ENCODE measurements at regions not wholly inside any gene's neighbourhood (a gene's known extent, or its start where the extent isn't known, plus 50 kb on each side); places are given as distances from the start of the nearest gene placed in this dataset.
"Not testable (repeated sequence)": the region's sequence is repeated elsewhere in the genome, so short reads cannot be mapped to it uniquely, and the experiment has no call there.

- DNase-seq: no peak
Observed at GRCh38 chr6:67736161-67736560, 898.9 kb upstream of the ADGRB3 start.

DNA sequence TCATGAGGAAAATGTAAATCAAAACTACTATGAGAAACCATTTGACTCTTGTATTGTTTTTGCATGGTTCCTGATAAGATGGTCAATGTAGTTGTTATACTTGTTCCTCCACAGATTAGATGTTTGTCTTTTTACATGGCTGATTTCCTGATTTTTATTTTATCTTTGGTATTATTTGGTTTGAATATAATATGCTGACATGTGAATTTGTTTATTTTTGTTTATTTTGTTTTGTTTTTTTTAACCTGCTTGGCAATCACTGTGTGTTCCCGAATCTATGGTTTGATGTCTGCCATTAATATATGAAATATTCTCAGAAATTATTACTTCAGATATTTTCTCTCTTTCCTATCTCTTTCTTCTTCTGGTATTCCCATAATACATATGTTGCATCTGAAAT is 899.5 kb upstream of the ADGRB3 start:
- no peak for DNase-seq

DNA sequence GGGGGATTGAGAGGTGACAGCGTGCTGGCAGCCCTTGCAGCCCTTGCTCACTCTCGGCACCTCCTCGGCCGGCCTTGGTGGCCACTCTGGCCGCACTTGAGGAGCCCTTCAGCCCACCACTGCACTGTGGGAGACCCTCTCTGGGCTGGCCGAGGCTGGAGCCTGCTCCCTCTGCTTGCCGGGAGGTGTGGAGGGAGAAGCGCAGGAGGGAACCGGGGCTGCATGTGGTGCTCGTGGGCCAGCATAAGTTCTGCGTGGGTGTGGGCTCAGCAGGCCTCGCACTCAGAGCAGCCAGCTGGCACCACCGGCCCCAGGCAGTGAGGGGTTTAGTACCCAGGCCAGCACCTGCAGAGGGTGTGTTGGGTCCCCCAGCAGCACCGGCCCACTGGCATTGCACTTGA is 912.2 kb upstream of the ADGRB3 start:
- DNase-seq: no peak

GRCh38 chr6:67717281-67717680 is 917.8 kb upstream of the ADGRB3 start:
- DNase-seq: no peak

DNA sequence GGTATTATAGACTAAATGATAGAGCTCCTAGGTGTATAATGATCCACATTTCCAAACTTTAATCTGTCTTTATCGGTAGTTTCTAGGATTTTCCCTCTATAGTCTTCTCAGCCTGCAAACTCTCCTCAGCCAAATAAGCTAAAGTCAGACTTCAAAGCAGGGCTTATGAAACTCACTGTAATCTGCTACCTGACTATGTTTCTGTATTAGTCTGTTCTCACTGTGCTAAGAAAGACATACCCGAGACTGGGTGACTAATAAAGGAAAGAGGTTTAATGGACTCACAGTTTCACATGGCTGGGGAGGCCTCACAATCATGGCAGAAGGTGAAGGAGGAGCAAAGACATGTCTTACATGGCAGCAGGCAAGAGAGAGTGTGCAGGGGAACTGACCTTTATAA is 928.7 kb upstream of the ADGRB3 start:
- no peak for DNase-seq

DNA sequence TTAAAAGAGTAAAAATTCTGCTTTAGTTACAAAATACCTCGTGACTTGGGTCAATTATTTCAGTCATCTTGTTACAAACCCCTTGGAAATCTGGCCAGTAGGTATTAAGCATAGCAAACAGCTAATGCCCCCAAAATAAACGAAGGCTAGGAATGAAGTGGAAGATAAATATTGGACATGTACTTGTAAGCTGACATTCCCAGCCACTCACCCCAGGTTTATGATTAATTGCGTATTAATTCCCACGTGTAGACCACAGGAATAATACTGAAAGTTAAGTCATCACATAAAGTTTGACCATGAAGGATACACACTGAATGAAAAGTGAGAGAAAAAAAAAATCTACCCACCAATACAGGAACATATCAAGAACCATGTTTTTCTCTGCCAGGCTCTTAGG is 936.5 kb upstream of the ADGRB3 start:
- no peak for DNase-seq

GRCh38 chr6:67694127-67694526 is 941.0 kb upstream of the ADGRB3 start:
- no peak for DNase-seq

DNA sequence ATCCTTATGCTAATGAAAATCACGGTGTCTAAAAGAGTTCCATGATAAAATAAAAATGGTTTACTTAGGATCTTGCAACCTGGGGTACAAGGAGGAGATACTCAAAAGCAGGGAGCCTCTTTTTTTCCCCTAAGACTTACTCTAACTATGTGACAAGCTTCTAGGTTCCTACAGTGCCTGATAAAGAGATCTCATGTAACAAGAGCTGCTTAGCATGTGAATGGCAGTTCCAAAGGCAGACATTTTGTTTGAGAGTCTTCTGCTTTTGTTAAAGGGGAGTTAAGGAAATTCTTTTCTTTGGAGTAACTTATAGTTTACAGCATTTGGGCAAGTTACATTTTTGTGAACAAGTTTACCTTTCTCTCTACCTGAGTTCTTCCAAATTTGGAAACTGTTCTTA is 945.8 kb upstream of the ADGRB3 start:
- DNase-seq: no peak

GRCh38 chr6:67687396-67687795 is 947.7 kb upstream of the ADGRB3 start:
- no peak for DNase-seq

DNA sequence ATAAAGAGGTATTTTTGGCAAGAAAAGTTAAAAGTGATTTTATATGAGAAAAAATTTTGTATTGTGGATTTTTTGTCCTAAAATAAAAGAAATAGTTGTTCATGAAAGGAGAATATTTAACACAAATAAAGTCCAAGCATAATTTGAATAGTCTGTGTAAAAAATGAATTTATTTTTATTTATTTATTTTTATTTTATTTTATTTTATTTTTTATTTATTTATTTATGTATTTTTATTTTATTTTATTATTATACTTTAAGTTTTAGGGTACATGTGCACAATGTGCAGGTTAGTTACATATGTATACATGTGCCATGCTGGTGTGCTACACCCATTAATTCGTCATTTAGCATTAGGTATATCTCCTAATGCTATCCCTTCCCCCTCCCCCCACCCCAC is 948.9 kb upstream of the ADGRB3 start:
- not testable (repeated sequence) for DNase-seq

GRCh38 chr6:67683960-67684359 is 951.1 kb upstream of the ADGRB3 start:
- peak; percentile 0 for DNase-seq

DNA sequence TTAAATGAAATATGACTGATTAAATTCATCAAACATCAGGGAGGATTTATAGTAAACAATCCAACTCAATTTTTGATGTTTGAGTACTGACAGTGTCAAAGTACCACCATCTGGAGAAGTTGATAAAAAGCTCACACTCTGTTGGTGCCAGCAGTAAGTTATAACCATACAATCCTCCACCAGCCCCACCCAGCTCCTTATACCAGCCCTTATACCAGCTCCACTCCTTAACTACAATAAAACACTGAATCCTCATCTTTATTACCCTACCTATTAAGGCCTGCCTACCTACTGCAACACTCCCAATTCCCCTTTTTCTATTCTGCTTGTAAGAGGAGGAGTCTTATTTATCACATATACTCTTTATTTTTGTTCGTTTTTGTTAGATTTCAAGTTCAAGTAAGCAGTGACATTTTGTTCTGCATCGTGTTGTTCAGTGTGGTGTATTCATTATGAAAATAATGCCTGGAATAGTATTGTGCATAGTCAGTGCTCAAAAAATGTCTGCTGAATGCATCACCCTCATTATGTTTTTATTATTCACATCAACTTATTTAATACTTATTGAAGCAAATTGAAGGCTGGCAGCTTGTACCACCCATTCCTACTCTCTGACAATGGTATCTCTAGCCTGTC is 954.7 kb upstream of the ADGRB3 start:
- DNase-seq: no peak

DNA sequence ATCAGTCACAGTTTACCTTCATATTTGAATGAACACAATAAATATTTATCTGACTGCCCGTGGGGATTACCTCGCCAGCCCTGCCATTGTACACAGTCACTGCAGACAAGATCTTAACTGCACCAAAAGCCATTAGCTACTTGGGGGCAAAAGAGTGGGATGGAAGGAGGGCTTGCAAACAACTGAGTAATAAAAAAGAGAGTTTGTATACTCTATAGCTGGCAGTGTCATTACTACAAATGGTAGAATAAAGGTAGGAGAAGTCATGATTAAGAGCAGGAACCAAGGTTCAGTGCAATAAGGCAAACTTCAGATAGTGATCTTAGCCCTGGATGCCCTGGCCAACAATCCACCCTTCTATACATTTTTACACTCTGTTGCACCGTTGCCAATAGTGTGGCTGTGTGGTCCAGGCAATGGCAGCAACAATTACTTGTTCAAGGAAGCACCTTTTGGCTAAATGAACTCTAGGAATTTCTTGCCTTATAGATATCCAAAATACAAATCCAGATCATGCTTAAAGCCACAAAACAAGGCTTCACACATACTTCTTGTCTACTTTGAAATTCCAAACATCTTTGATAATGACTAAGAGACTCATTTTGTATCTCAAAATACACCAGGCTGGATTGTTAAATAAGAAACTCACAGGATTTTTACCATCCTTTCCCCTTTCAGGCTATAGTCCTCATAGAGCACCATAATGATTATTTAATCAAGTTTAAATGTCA is 955.4 kb upstream of the ADGRB3 start:
- no peak for DNase-seq

DNA sequence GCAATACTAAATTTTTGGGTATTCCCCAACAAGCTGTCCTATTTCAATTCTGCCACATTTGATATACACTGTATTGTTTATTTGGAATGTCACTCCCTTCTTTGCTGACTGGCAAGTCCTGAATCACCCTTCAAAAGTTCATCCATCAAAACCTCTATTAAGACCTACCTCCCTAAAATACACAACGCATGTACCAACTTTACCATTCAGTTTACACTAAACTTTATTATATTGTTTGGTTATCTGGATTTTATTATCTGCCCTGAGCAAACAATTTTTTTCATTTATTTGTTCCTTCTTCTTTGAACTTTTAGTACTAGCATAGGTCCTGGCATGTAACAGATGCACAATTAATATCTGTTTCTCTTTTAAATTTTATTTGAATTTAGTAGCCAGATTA is 958.2 kb upstream of the ADGRB3 start:
- DNase-seq: no peak

GRCh38 chr6:67667637-67668422 is 967.3 kb upstream of the ADGRB3 start:
- no peak for DNase-seq

DNA sequence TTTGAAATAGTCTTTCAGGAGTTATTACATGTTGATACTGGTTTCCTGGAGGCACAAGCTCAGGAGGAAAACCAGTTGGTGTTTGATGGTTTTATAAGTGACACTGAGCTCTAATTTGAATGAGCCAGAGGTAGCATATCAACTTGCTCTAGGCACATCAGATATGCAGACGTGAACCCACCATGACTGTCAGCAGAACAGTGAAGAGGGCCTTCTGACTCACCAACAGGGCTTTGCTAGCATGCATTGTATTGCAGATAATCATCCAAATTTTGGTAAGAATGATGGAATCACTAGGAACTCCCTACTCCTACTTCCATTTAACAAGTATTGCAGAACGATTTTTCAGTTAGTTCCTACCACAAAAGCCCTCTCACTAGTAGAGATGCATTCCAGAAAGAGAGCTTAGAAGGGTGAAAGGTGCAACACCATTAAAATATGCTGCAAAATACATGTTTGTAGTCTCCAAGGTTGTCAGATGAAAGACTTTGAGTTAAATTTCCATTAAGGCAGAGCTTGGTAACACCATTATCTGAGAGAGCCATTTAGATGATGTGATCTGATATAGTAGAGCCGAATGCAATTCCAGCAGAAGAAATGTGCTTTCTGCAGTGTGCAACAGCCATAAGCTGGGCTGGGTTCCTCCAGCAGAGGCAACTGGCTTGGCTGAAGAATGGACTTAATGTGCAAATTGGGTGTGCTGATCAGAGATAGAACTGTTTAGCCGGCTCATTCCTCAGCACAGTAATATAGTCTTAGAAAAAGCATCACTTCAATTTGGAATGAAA is 968.7 kb upstream of the ADGRB3 start:
- no peak for DNase-seq

DNA sequence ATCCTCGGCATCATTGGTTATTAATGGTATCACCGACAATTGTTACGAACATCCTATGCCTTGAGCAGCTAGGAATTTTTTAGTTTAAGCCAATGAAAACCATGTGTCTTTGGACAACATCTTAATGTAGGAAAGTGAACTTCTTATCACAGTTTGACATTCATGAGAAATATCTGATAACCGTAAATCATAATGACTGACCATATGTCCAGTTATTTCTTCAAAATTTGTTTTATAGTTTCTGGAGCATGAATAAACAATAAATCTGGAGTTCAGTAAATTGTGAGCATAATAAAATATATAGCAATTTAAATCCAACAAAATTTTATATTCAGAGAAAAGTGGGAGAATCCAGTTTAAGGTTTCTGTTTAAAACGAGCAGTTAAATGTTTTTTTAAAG is 970.1 kb upstream of the ADGRB3 start:
- DNase-seq: no peak

DNA sequence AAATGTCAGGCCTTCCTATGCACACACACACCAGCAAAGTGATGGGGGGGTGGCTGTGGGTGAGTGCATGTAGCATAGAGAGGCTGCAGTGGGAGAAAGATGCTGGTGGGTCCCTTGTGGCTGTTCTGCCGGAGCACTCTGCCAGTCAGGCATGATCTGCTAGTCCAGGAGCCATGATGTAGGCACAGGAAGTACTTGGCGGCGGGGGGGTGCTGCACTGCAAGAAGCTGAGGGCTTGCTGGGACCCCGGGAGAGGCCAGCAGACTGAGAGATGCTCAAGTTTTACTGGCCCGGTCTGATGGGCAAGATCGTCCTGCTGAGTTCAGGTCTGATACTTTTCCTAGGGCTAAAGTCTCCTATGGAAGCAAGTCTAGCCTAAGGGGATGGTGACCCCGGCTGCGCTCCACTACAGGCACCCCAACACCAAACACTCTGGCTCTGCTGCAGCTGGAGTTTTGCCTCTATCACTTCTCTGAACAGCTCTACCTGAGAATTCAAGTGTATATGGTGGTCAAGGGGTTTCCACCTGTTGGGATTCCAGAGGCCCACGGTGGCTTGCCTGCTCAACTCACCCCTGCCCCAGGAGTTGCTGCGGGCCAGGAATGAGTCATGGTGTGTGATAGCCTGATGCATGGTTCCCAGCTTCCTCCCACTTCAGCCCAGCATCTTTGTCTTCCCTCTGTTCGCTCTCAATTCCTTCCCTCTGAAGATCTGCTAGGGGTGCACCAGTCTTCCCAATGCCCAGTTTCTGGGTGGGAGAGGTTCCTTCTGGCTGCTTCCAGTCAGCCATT is 971.8 kb upstream of the ADGRB3 start:
- no peak for DNase-seq

- no peak for DNase-seq
Observed at GRCh38 chr6:67653561-67653960, 981.5 kb upstream of the ADGRB3 start.

GRCh38 chr6:67646550-67646949 is 988.5 kb upstream of the ADGRB3 start:
- no peak for DNase-seq

- DNase-seq: no peak
Observed at GRCh38 chr6:67643281-67643680, 991.8 kb upstream of the ADGRB3 start.

- DNase-seq: no peak
Observed at GRCh38 chr6:67642582-67642981, 992.5 kb upstream of the ADGRB3 start.

All from dermis blood vessel endothelial cell (primary cell).